Jurkat, Clone E6-1 (cell line): ENCODE measurements at regions not wholly inside any gene's neighbourhood (a gene's known extent, or its start where the extent isn't known, plus 50 kb on each side); places are given as distances from the start of the nearest gene placed in this dataset.

ENCODE experiments used
- DNase-seq: peaks from one replicate; pipeline ENCODE4 v3.0.0-alpha.2; 2011; ENCODE audit warnings: low read depth, low spot score
- H3K4me3 ChIP-seq: 2 replicates; pipeline ENCODE4 v1.5.1; 2011; ENCODE audit warnings: mild to moderate bottlenecking, low read length, control low read depth, moderate library complexity

GRCh38 chr18:10009321-10010144 lies 95.7 kb downstream of the VAPA start:
- no peak overlapping the region for H3K4me3 ChIP-seq
- DNase-seq, result no peak

- no peak overlapping the region for H3K4me3 ChIP-seq
- DNase-seq, result no peak
Measured at GRCh38 chr18:10010611-10011015, 96.8 kb downstream of the VAPA start.

GRCh38 chr18:10011061-10011460 lies 97.2 kb downstream of the VAPA start:
- DNase-seq, result no peak
- H3K4me3 ChIP-seq, result no peak overlapping the region

GRCh38 chr18:10011751-10012150 lies 97.9 kb downstream of the VAPA start:
- H3K4me3 ChIP-seq, result no peak overlapping the region
- no peak for DNase-seq

- H3K4me3 ChIP-seq, result no peak overlapping the region
- no peak for DNase-seq
Measured at GRCh38 chr18:10012526-10012925, 98.7 kb downstream of the VAPA start.

- no peak for DNase-seq
- no peak overlapping the region for H3K4me3 ChIP-seq
Measured at GRCh38 chr18:10013621-10014543, 100.1 kb downstream of the VAPA start.

- H3K4me3 ChIP-seq, result no peak overlapping the region
- DNase-seq, result no peak
Measured at GRCh38 chr18:10015288-10015701, 101.5 kb downstream of the VAPA start.

GRCh38 chr18:10015941-10016819 lies 102.4 kb downstream of the VAPA start:
- H3K4me3 ChIP-seq, result no peak overlapping the region
- peak; percentile 28 for DNase-seq

- DNase-seq, result no peak
Measured at GRCh38 chr18:10017043-10017442, 103.2 kb downstream of the VAPA start.

GRCh38 chr18:10018289-10018688 lies 104.5 kb downstream of the VAPA start:
- DNase-seq, result no peak

More at GRCh38 chr18:10017043-10017442, 103.2 kb downstream of the VAPA start:
- no peak overlapping the region for H3K4me3 ChIP-seq

GRCh38 chr18:10020171-10020570 lies 106.4 kb downstream of the VAPA start:
- DNase-seq, result peak; percentile 48
- no peak overlapping the region for H3K4me3 ChIP-seq

More at GRCh38 chr18:10018289-10018688, 104.5 kb downstream of the VAPA start:
- H3K4me3 ChIP-seq, result no peak overlapping the region

- no peak overlapping the region for H3K4me3 ChIP-seq
- no peak for DNase-seq
Measured at GRCh38 chr18:10022365-10022764, 108.5 kb downstream of the VAPA start.

GRCh38 chr18:10023853-10024570 lies 110.2 kb downstream of the VAPA start:
- DNase-seq, result no peak
- H3K4me3 ChIP-seq, result no peak overlapping the region

GRCh38 chr18:10025711-10026670 lies 112.2 kb downstream of the VAPA start:
- DNase-seq, result no peak
- H3K4me3 ChIP-seq, result no peak overlapping the region

- H3K4me3 ChIP-seq, result no peak overlapping the region
- no peak for DNase-seq
Measured at GRCh38 chr18:10027031-10027430, 113.2 kb downstream of the VAPA start.

- no peak for DNase-seq
- H3K4me3 ChIP-seq, result no peak overlapping the region
Measured at GRCh38 chr18:10027461-10027860, 113.6 kb downstream of the VAPA start.

GRCh38 chr18:10029711-10030110 lies 115.9 kb downstream of the VAPA start:
- no peak overlapping the region for H3K4me3 ChIP-seq
- DNase-seq, result no peak
